Mucosa of stomach (tissue), 1 donor: ENCODE measurements at regions not wholly inside any gene's neighbourhood (a gene's known extent, or its start where the extent isn't known, plus 50 kb on each side); places are given as distances from the start of the nearest gene placed in this dataset.
"Not testable (repeated sequence)": the region's sequence is repeated elsewhere in the genome, so short reads cannot be mapped to it uniquely, and the experiment has no call there.

Source experiments
- H3K27me3 ChIP-seq: one replicate; pipeline ENCODE4 v1.7.0; 2013; ENCODE audit warnings: mild to moderate bottlenecking, low read length; ENCODE audit not compliant: control insufficient read depth, insufficient read depth
- H3K36me3 ChIP-seq: one replicate; pipeline ENCODE4 v1.7.0; 2013; ENCODE audit warnings: low read length; ENCODE audit not compliant: control insufficient read depth, insufficient read depth
- H3K4me1 ChIP-seq: one replicate; pipeline ENCODE4 v1.7.0; 2013; ENCODE audit warnings: mild to moderate bottlenecking, low read length; ENCODE audit not compliant: control insufficient read depth, insufficient read depth
- H3K4me3 ChIP-seq: one replicate; pipeline ENCODE4 v1.7.0; 2013; ENCODE audit warnings: low read length
- H3K9ac ChIP-seq: one replicate; pipeline ENCODE4 v1.7.0; 2013; ENCODE audit warnings: mild to moderate bottlenecking, low read length, moderate library complexity
- H3K9me3 ChIP-seq: one replicate; pipeline ENCODE4 v1.7.0; 2013; ENCODE audit warnings: mild to moderate bottlenecking, low read length, moderate library complexity; ENCODE audit not compliant: control insufficient read depth
- donor health status: Pancreatic carcinoma.

- Histone ChIP-seq H3K4me1 (no peaks in the 10 kb centered on the region), H3K27me3 (no peaks in the 10 kb centered on the region), H3K4me3 (no peak overlapping the region), H3K9me3 (no peaks in the 10 kb centered on the region), H3K36me3 (no peaks in the 10 kb centered on the region), H3K9ac (no peak overlapping the region)
Observed at GRCh38 chr2:220572385-220572784, 945.0 kb downstream of the SLC4A3 start.

GRCh38 chr2:220574038-220574437 lies 946.6 kb downstream of the SLC4A3 start:
- Histone ChIP-seq H3K4me3 (no peak overlapping the region), H3K36me3 (no peaks in the 10 kb centered on the region)

GRCh38 chr2:220575963-220576362 lies 948.5 kb downstream of the SLC4A3 start:
- Histone ChIP-seq H3K36me3 (no peaks in the 10 kb centered on the region), H3K4me1 (no peaks in the 10 kb centered on the region), H3K9ac (no peak overlapping the region), H3K4me3 (no peak overlapping the region), H3K27me3 (no peaks in the 10 kb centered on the region), H3K9me3 (no peaks in the 10 kb centered on the region)

More at GRCh38 chr2:220574038-220574437, 946.6 kb downstream of the SLC4A3 start:
- Histone ChIP-seq H3K9me3 (no peaks in the 10 kb centered on the region), H3K9ac (no peak overlapping the region), H3K27me3 (no peaks in the 10 kb centered on the region), H3K4me1 (no peaks in the 10 kb centered on the region)

DNA sequence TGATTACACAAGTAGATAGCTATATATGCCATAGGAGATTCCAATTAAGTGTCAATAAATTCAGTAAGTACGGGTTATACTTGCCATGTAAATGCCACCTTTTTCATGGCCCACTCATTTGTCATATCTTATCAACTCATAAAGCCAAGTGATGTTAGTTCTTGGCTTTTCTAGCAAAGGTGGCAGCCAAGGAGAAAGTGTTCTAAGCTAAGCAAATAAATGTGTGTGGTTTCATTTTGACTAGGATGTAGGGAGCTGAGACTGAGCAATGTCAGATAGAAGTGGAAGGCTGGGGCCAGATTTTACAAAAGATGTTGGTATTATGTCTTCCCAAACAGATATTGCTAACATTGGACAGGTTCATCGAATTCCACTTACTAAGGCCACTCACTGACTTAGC lies 952.0 kb downstream of the SLC4A3 start:
- Histone ChIP-seq H3K36me3 (no peaks in the 10 kb centered on the region), H3K9ac (no peak overlapping the region), H3K27me3 (no peaks in the 10 kb centered on the region), H3K4me1 (no peaks in the 10 kb centered on the region), H3K9me3 (no peaks in the 10 kb centered on the region), H3K4me3 (no peak overlapping the region)

DNA sequence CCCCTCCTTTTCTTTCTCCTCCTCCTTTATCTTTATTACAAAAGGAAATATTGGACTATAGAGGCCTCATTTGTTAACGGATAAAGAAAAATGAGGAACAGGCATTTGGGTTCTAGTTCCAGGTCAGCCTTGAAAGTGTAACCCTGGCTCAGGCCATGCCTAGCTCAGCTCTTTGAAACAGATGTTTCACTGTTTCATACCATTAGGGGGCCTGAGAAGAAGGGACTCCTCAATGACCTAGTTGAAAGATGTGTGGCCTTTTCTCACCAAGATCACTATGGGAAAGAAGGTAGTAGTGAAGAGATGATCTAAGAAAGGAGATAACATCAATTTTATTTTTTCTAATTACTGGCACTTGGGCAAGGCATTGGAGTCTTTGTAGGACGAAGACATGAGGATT lies 952.7 kb downstream of the SLC4A3 start:
- Histone ChIP-seq H3K4me1 (no peaks in the 10 kb centered on the region), H3K4me3 (no peak overlapping the region), H3K27me3 (no peaks in the 10 kb centered on the region), H3K9me3 (no peaks in the 10 kb centered on the region), H3K9ac (no peak overlapping the region), H3K36me3 (no peaks in the 10 kb centered on the region)

- Histone ChIP-seq H3K27me3 (no peaks in the 10 kb centered on the region), H3K9ac (no peak overlapping the region), H3K4me3 (no peak overlapping the region), H3K4me1 (no peaks in the 10 kb centered on the region), H3K36me3 (no peaks in the 10 kb centered on the region), H3K9me3 (no peaks in the 10 kb centered on the region)
Observed at GRCh38 chr2:220583725-220584124, 956.3 kb downstream of the SLC4A3 start.

DNA sequence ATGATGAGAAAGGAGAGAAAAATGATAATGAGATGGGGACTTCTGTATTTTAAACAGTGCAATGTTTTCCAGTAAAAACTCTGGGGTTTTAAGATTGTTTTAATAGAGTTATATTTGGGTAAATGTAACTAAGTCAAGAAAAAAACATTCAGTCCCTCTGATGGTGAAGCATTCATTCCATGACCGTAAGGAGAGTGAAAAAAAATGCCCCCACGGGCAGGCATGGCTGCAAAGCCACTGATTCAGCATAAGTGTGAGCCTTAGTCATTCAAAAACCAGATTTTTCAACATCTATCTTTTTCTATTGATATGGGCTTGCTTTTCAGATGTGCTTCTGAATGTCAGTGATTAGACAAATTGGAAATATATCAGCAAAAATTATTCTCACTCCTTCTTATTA lies 957.8 kb downstream of the SLC4A3 start:
- Histone ChIP-seq H3K36me3 (no peaks in the 10 kb centered on the region), H3K27me3 (no peaks in the 10 kb centered on the region), H3K9me3 (no peaks in the 10 kb centered on the region), H3K4me1 (no peaks in the 10 kb centered on the region), H3K4me3 (no peak overlapping the region), H3K9ac (no peak overlapping the region)

- Histone ChIP-seq H3K27me3 (no peaks in the 10 kb centered on the region), H3K9me3 (no peaks in the 10 kb centered on the region), H3K9ac (no peak overlapping the region), H3K36me3 (no peaks in the 10 kb centered on the region), H3K4me3 (no peak overlapping the region), H3K4me1 (no peaks in the 10 kb centered on the region)
Observed at GRCh38 chr2:220586980-220587530, 959.6 kb downstream of the SLC4A3 start.

GRCh38 chr2:220588148-220588547 lies 960.7 kb downstream of the SLC4A3 start:
- no peaks in the 10 kb centered on the region for H3K36me3 ChIP-seq
- no peak overlapping the region for H3K9ac ChIP-seq
- H3K9me3 ChIP-seq = no peaks in the 10 kb centered on the region
- no peaks in the 10 kb centered on the region for H3K27me3 ChIP-seq
- H3K4me1 ChIP-seq = no peaks in the 10 kb centered on the region
- H3K4me3 ChIP-seq = no peak overlapping the region

DNA sequence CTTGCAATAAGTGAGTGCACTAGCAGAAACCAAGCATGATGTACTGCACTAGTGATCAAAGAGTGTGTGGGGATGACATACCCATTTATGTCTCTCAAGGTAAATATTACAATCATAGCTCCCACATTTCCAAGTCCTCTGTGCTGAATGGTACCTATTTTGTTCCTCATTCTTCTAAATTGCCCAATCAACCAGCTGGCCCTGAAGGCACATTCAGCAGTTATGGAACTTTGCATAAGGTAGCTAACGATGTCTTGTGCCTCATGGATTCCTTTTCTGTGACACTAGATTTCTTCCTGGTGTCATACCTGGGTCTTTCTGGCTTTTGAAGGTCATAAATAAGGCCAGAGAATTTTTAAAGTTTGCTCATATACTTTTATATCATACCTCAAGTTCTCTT lies 963.0 kb downstream of the SLC4A3 start:
- Histone ChIP-seq H3K27me3 (no peaks in the 10 kb centered on the region), H3K4me1 (no peaks in the 10 kb centered on the region), H3K4me3 (no peak overlapping the region), H3K9me3 (no peaks in the 10 kb centered on the region), H3K36me3 (no peaks in the 10 kb centered on the region), H3K9ac (no peak overlapping the region)

- H3K4me3 ChIP-seq = no peak overlapping the region
- H3K4me1 ChIP-seq = no peaks in the 10 kb centered on the region
- no peak overlapping the region for H3K9ac ChIP-seq
- H3K36me3 ChIP-seq = no peaks in the 10 kb centered on the region
- H3K9me3 ChIP-seq = no peaks in the 10 kb centered on the region
- H3K27me3 ChIP-seq = no peaks in the 10 kb centered on the region
Observed at GRCh38 chr2:220593526-220593925, 966.1 kb downstream of the SLC4A3 start.

DNA sequence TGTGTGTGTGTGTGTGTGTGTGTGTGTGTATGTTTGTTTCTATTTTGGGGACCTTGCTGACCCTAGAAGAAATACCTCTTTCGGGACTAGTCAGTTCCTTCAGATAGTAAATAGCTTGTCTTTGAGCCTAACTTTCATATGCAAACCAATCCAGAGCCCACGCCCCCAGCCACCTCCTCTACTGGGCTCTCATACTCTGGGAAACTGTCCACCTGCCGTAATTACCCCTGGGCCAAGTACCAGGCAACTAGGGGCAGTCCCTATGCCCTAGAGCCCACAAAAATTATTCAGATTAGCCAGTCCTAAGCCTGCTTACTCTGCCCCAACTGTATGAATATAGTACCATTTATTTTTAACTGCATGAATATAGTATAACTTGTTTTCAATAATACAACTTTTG lies 970.4 kb downstream of the EPHA4 start:
- Histone ChIP-seq H3K4me1 (no peaks in the 10 kb centered on the region), H3K9ac (no peak overlapping the region), H3K4me3 (no peak overlapping the region), H3K36me3 (no peaks in the 10 kb centered on the region), H3K27me3 (no peaks in the 10 kb centered on the region), H3K9me3 (no peaks in the 10 kb centered on the region)

- H3K27me3 ChIP-seq, H3K4me3 ChIP-seq, H3K4me1 ChIP-seq, H3K9me3 ChIP-seq, H3K36me3 ChIP-seq, H3K9ac ChIP-seq: not testable (repeated sequence)
Observed at GRCh38 chr2:220613004-220613403, 959.1 kb downstream of the EPHA4 start.
